HG03378 (cell line): ENCODE measurements at regions not wholly inside any gene's neighbourhood (a gene's known extent, or its start where the extent isn't known, plus 50 kb on each side); places are given as distances from the start of the nearest gene placed in this dataset.

Experiments
- ATAC-seq: cut with Tn5 transposase; IDR thresholded peaks from one replicate; pipeline ENCODE4 v1.9.1; 2021; ENCODE audit warnings: mild to moderate bottlenecking, moderate library complexity; ENCODE audit not compliant: unreplicated experiment

DNA sequence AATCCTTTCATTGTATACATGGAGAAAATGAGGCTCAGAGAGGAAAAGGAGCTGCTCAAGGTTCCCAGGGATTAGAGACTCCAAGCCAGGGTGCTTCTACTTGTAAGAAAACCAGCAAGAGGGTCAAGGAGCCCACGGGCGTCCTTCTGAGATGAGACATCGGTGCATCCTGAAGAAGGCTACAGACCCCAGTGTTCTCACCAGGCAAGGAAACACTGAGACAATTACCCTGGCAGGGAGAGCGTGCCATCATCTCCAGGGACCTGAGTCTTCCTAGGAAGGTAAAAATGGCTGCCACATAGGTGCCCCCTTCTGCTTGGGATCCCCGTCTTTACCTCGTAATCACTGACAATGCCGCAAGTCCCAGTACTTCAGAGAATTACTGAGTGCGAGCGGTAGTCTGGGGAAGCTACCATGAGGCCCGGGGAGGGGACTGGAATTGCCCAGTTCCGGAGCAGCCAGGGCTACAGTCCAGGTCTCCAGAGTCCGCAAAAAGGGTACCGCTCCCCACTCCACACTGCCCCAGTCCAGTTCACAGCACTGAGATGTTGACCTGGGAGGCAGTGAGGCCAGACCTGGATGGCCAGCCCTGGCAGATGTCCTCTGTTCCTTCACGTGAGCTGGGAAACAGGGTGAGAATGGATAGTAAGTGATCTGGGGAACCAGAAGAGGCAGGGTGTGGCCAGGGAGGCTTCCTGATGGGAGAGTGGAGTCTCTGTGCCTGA lies 164.7 kb upstream of the SMAD3 start:
- ATAC-seq, result no peak

DNA sequence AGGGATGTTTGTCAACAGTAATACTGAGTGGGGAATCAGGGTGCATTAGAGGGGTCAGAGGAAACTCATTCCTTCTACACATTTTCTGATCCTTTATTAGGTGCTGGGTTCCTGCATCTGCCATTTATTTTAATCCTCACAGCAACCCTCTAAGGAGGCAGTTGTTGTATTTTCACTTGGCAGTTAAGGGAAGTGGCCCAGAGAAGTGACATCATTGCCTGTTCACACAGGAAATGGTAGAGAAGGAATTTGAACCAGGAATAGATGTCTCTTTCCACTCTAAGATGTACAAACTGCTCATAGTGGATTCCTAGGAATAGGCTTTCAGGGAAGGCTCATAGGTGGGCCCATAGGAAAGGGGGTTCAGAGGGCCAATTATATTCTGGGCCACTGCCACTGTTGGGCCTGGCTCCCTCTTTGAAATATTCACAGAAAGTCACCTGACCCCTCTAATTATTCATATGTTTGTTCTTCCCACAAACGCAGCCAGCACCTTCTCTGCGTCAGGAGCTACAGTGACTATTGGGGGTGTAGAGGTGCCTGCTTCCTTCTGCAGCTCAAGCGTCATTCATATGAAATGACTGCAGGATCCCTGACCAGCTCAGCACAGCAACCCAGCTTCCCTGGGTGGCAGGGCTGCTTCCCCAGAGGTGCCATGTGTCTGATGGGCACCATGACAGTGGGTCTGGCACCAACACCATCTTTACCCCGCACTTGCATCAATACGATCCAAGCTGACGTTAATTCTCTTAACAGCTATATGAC lies 163.9 kb upstream of the SMAD3 start:
- no peak for ATAC-seq

DNA sequence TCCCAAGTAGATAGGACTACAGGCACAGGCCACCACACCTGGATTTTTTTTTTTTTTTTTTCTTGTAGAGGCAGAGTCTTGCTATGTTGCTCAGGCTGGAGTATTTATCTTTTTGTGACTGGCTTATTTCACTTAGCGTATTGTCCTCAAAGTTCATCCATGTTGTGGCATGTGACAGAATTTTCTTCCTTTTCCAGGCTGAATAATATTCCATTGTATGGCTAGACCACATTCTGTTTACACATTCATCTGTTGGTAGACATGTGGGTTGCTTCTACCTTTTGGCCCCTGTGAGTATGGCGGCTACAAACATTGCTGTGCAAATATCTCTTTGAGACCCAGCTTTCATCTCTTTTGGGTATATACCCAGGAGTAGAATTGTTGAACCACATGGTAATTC lies 160.2 kb upstream of the SMAD3 start:
- ATAC-seq, result no peak

DNA sequence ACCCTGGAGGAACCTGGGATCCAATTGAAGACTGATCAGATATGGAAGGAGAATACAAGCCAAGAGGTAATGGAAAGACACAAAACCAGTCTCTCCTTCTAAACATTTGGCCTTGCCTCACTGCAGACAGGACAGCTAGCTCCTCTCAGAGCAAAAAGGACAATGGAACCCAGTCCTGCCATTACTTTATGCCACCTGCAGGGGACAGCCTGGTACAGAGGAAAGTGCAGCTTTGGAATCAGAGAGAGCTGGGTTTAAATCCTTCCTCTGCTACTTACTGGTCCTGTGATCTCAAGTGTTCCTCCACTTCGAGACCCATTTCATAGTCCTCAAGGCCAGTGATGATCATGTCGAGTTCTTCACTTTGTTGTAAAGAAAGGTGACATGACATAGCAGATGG lies 159.4 kb upstream of the SMAD3 start:
- no peak for ATAC-seq

DNA sequence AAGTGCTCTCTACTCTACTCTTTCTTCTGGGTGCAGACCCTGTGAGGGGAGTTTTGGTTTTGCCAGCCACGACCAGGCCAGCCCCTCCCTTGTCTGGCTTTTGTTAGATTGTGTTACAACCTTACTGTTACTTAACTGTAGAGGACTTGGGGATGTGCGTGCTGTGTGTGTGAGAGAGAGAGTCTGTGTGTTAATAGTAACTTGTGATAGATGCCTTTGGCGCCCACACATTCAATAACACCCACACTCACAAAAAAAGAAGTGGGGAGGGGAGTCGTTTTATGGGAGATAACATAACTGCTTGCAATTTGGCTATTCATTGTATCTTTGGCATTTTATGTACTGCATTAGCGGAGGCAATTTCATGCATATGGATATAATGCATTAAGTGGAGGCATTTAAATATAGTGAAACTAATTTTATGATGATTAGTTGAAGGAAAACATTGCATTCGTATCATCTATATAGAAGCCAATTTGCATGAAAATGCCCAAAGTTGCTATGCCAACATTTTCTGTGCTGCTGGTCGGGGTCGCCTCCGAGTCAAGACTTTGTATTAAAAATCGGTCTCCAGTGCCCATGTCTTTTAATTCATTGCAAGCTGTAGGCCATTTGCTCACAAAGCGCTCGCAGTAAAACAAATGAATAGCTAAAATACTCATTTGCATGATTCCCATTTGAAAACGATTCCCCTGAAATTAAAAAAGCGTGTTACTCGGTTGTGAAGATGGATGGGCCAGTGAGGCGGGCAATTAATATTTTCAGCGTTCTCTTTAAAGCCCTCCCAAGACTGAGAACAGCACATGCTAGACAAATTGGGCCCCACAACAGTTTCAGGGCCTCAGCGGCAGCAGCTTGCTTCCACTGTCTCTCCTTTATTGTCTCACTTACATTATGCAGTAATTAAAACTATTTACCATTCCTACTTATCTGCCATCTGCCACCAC lies 158.5 kb upstream of the SMAD3 start:
- no peak for ATAC-seq

DNA sequence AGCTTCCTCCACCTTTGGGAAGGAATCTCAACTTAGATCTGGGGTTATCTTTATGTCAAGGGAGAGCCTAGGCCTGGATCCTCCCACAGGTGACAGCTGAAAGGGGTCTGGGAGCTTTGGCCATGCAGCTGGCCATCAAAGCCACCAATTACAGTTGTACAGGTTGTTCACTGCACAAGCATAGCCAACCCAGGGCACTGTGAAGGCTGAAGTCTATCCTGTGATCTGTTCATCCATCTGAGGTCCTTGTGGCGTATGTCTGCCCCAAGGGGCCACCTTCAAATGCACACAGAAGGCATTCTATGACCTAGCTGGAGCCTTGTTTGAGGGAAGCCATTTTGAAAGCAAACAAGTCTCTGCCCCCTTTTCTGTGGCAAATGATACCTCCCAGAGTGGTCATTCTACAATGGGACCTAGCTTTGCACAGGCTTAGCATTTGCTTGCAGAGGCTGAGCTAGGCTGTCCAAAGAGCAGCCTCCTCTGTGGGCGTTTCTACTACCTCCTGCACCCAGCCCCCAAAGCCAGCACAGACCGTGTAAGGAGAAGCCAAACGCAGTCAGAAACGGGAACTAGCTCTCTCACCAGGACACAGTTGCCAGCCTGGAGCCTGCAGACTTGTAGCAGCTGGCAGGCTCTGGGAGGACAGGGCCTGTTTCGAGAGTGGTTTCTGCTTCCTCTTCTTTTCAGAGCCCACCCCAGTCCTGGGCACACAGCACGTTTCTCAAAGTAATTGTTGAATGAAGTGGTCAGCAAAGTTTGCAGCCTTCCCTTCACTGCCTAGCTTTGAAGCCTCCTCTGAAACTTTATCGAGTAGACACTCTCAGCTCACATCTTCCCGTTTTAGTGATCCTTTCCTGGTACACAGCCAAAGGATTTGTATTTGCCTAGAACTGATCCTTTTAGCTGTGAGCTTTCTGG lies 157.3 kb upstream of the SMAD3 start:
- no peak for ATAC-seq

DNA sequence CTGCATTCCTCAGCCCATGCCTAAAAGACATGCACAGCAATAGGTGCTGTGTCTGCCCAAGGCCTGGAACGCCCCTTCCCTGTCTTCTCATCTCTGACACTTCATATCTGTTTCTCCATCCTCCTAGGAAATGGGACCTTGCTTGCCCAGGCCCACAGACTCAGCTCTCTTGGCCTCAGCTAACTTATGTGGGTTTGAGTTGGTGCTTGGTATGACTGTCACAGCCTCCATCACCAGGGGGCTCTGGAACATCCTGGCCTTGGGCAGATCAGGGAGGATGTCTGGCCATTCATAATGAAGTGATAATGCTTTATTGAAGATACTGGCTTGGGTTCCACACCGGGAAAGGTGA lies 156.7 kb upstream of the SMAD3 start:
- no peak for ATAC-seq

DNA sequence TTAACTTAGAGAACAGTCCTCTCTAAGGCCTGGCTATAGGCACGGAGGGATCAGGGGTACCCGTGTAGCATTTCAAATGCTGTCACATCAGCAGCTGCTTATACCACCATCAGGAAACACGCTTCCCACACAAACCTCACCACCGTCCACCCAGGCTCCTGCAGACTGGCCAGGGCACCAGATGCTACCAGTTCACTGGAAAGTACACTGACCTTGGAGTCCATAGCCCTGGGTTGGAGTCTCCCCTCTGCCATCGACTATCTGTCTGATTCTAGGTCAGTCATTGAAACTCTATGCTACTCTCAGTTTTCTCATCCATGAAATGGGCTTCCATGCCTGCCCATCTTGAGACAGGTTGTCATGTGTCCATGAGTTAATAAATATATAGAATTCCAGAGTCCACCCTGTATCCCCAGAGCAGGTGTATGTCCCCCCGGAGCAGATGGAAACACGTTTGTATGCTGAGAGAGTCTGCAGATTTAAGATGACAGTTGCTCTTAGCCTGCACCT lies 156.0 kb upstream of the SMAD3 start:
- no peak for ATAC-seq

DNA sequence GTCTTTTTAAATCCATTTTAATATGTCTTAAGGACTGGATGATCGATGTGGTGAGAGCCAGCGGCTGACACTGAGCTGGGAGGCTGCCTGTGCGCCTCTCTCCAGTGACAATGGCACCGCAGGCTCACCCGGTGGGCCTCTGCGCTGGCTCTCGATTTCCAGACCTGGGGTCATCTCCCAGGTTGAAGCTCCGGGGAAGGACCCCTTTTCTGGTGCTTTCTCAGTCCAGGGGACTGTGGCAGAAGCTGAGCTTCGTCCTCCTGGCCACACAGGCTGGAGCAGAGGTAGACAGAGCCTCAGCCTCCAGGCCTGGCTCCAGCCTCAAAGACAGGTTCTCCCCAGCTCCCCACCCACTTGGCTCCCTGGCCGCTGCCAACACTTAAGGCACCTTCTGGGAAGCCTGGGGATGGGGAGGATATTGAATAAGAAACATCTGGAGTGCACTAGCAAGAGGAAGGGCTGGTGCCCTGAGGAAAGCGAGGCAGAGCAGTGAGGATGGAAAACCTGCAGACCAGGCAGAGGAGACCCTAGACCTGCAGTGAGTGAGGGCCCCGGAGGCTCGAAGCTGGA lies 154.2 kb upstream of the SMAD3 start:
- ATAC-seq, result no peak

DNA sequence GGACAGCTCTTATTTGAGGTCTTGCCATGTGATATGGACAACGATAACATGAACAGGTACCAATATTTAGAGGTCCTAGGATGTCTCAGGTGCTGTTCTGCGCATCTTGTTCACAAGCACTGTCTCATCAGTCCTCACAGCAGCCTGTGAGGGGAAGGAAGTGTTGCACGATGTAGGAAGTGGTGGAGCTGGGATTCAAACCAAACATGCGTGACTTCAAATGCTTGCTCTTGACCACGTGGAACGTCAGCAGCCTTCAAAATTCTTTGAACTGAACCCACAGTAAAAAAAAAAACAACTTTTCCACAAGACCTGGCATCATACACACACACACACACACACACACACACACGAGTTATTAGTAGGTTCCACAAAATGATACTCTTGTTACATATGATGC lies 153.4 kb upstream of the SMAD3 start:
- ATAC-seq, result no peak

DNA sequence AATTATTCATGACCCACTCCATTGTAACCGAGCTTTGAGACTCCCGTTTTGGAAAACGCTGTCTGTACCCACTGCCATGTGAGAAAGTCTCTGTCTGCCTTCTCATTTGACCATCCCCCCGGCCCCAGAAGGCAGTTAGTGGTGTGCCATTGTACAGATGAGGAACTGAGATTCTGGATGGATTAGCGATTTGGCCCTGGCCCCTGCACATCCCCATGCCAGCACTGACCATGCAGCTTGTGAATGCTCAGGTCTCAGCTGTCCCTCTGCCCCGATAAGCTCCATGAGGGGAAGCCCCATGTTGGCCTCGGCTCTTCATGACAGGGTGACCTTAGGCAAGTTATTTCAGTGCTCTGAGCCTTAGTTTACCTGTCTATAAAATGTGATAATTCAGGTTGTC lies 153.0 kb upstream of the SMAD3 start:
- ATAC-seq, result no peak

DNA sequence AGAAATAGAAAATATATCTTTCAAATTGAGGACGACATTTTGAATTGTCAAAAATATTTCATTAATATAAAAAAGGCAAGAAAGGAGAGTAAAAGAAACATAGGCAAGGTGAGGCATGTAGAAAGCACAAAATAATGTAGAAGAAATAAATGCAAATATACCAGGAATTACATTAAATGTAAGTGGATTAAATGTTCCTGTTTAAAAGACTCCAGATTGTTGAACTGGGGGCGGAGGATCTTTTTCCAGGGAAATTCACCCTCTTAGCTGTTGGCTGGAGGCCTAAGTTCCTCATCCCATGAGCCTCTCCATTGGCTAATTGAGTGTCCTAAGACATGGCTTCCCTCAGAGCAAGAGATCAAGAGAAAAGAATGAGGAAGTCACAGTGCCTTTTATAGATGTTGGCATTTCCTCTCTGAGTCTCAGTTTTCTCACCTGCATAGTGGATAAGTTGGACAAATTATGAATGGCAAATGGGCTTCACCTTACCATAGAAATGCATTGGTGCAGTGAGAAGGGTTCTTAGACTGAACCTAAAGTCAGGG lies 147.4 kb upstream of the SMAD3 start:
- no peak for ATAC-seq

DNA sequence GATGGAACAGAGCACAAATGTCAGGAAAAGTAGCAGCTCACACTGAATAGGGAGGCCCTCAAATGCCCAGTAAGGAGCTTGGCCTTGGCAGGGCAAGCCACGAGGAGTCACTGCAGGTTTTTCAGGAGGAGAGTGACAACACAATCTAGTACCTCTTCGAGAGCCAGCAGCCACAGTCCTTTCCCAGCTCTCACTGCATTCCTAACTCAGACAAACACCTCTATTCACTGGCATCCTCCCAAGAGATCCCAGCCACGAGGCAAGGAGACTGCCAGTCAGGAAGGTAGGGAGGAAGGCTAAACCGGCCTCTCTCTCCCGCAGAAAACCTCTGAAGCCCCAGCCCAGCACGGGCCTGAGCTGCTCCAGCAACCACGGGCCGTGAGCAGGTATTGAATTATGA lies 146.0 kb upstream of the SMAD3 start:
- no peak for ATAC-seq

DNA sequence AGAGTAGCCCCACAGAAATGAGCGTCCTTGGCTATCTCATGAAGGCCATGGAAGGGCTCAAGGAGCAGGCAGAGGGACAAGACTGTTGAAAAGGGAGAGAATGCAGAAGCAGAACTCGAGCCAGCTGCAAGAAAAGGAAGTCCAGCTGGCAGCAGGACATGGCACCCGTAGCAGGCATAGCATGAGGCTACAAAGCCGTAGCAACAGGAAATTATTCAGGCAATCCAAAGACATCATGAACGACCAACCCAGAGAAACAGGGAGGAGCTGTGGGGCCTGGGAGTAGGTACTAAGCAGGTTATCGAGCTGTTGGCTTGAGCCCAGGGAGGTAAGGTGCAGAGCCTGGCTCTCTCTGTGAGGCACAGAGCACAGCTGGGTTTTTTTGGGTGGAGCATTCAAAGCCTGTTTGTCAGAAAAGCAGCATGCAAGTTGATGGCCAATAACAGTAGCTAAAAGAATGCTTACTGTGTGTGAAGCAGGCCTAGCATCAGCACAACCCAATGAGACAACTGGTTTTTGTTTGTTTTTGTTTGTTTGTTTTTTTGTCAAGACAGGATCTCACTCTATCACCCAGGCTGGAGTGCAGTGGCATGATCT lies 144.0 kb upstream of the SMAD3 start:
- ATAC-seq, result no peak

DNA sequence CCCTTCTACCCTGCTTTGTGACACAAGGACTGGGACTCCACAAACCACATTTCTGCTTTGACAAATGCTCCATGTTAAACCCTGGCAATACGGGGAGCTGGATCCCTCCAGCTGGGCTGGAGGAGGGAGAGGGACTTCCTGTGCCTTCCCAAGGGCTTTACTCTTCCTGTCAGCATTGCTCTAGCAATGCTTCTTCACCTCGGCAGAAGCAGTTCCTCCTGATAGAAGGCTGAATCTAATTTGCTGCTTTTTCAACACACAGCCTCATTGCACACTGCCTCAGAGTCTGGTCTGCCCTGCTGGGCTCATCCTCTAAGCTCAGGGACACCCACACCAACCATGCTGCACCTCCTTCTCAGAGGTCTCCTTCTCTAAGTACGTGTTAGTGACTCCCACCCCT lies 142.8 kb upstream of the SMAD3 start:
- no peak for ATAC-seq

DNA sequence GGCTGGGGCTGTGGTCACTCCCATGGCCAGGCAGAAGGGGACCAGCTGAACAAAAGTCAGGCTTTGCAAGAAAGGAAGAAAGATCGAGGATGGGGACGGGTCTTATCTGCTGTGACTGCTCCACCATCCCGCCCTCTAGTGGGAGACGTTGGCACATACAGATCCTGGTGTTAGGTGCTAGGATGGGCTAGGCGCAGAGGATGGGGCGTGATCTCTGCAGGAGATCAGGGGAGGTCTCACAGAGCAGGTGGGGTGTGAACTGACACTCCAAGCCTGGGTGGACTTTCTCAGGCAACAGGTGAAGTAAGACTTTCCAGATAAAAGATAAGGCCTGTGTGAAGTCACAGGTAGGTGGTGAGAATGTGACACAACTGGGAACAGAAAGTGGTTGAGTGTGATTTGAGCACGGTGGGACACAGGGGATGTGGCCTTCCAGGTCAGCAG lies 141.9 kb upstream of the SMAD3 start:
- ATAC-seq, result no peak

DNA sequence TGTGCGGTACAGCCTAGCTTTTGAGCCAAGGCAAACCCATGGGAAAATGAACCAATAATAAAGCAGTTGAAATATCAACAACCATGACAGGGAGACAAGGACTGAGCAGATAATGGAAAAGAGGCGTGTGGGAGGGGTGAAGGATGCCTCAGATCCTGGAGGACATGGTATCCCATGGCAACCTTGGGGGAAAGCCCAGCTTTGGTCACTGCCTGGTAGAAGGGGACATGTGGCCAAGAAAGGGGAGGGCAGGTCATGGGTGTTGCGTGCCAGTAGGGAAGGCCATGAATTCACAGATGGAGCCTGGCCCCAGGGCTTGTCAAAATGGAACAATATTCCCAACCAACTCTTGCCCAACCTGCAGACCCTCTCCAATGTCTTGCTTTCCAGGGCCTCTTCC lies 140.5 kb upstream of the SMAD3 start:
- ATAC-seq, result no peak

DNA sequence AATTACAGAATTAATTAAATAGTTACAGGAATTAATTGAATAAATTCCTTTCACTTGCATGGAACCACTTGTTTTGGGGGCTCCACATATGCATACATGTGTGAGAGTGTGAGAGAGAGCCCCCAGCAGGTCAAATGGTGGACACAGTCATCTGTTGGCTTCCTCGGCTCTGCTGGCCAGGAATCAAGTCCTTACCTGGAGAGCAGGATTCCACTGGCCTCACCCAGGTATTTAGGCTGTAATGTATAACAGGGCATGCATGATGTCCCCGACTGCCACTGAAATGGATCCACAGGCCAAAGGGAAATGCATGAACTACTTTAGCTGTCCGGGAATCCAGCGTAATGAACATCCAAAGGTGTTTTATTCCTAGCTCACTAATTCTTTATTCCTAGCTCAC lies 139.7 kb upstream of the SMAD3 start:
- ATAC-seq, result no peak
